ENCODE measurements at regions not wholly inside any gene's neighbourhood (a gene's known extent, or its start where the extent isn't known, plus 50 kb on each side); places are given as distances from the start of the nearest gene placed in this dataset.

GRCh38 chr18:71837547-71837946 is 706.6 kb downstream of the CBLN2 start:
- intact Hi-C loops (cut with micrococcal nuclease), result no loop called here

GRCh38 chr18:71832946-71833617 is 711.1 kb downstream of the CBLN2 start:
- DNase-seq (no peak), ATAC-seq (no peak)
- intact Hi-C loops (cut with micrococcal nuclease), result no loop called here

More at GRCh38 chr18:71837547-71837946, 706.6 kb downstream of the CBLN2 start:
- ATAC-seq, result no peak
- DNase-seq, result no peak

- intact Hi-C loops (cut with micrococcal nuclease), result no loop called here
- ATAC-seq, result no peak
- no peak for DNase-seq
Measured at GRCh38 chr18:71831039-71831438, 713.1 kb downstream of the CBLN2 start.

GRCh38 chr18:71827301-71827700 is 716.8 kb downstream of the CBLN2 start:
- DNase-seq, result no peak
- no peak for ATAC-seq
- intact Hi-C loops (cut with micrococcal nuclease), result no loop called here

- no peak for DNase-seq
- intact Hi-C loops (cut with micrococcal nuclease), result no loop called here
- ATAC-seq, result no peak
Measured at GRCh38 chr18:71815305-71815704, 728.8 kb downstream of the CBLN2 start.

DNA sequence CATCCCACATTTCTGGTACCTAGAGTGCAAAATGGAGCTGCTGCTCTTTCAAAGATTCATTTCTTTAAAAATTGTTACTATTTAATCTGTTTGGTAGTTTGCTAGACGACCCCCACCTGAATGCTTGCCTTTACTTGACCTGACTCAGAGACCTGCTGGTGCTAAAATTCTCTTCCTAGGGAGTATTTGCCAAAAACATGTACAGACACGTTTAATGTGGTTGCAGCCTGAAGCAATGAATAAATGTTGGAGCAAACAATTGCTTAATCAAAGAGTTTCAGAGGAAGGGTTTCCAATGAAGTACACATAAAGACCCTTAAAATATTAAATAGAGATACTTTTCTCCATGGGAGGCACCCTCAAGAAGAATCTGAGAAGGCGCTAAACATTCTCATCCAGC is 734.4 kb downstream of the CBLN2 start:
- intact Hi-C loops (cut with micrococcal nuclease), result no loop called here
- ATAC-seq, result no peak
- DNase-seq, result no peak

DNA sequence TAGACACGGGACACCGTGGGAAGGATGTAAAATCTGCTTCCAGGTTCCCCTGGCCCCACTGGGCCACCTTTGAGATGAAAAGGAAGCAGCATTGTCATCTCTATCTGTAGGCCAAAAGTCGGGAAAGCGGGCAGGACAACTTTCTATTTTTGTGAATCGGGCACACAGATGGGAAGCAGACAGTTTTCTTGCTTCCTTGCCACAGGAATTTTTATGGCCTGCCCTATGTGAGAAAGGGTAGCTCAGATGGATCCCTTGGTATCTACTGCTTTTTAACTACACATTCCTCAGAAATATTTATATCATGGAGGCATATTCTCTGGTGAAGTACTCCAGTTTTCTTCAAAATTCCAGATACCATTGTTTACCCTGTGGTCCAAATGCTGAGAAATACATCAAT is 735.5 kb downstream of the CBLN2 start:
- ATAC-seq (no peak), DNase-seq (no peak)
- intact Hi-C loops (cut with micrococcal nuclease), result no loop called here

GRCh38 chr18:71807586-71807985 is 736.6 kb downstream of the CBLN2 start:
- ATAC-seq (no peak), DNase-seq (no peak)
- intact Hi-C loops (cut with micrococcal nuclease), result no loop called here

GRCh38 chr18:71798986-71799673 is 745.0 kb downstream of the CBLN2 start:
- no peak for DNase-seq
- intact Hi-C loops (cut with micrococcal nuclease), result no loop called here
- no peak for ATAC-seq

DNA sequence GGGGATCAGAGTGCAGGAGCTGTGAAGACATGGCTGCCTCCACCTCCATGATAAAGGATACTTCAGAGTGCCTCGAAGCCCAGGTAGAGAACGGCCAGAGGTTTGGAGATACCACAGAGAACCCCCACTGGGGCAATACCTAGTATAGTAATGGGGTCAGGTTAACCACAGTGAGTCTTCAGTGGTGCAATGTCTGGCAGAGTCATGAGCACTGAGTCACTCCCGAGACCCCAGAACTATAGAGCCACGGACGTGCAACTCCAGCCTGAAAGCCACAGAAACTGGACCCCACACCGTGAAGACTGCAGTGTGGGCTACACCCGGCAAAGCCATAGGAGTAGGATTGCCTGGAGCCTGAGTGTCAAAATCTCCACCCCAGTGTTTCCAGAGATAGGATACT is 746.6 kb downstream of the CBLN2 start:
- DNase-seq (no peak), ATAC-seq (no peak)

DNA sequence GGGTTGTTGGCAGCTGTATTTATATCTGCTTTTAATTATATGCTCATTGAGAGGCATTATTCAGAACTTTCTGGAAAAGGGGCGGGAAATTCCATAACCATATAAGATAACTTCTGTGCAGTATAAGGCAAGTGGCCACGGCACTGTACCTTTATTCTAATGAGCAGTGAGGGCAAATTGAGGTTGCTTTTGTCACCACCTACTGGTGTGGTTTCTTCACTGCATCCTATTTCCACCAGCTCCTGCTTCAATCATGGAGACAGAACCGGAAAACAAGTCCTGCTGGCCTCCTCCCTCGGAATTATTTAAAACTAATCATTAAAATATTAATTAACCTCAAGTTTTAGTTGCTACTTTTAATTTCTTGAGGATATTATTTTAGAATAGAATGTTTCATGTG is 759.4 kb downstream of the CBLN2 start:
- DNase-seq, result no peak
- intact Hi-C loops (cut with micrococcal nuclease), result no loop called here
- no peak for ATAC-seq

More for the DNA sequence above, 746.6 kb downstream of the CBLN2 start:
- intact Hi-C loops (cut with micrococcal nuclease), result no loop called here

DNA sequence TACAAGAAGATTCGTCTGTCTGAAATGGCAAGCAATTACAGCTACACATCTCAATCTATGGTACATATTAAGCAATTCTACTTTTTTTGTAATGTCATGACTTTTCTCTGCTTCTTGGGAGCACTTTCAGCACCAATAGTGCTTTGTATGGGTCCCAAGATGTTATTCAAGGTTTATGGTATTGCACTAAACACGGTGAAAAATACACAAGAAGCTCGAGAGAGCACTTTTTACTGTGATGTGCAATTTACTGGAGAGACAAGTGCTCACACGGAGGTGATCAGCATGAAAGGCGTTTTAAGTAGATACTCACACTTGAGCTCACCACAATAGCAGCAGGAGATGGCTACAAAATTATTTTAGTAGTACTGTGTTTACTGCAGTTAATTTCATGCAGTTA is 783.6 kb downstream of the CBLN2 start:
- intact Hi-C loops (cut with micrococcal nuclease), result no loop called here
- ATAC-seq (no peak), DNase-seq (no peak)

GRCh38 chr18:71754246-71754645 is 789.9 kb downstream of the CBLN2 start:
- no peak for ATAC-seq
- no peak for DNase-seq
- intact Hi-C loops (cut with micrococcal nuclease), result no loop called here

GRCh38 chr18:71743634-71744033 is 800.5 kb downstream of the CBLN2 start:
- DNase-seq (no peak), ATAC-seq (no peak)
- intact Hi-C loops (cut with micrococcal nuclease), result no loop called here

DNA sequence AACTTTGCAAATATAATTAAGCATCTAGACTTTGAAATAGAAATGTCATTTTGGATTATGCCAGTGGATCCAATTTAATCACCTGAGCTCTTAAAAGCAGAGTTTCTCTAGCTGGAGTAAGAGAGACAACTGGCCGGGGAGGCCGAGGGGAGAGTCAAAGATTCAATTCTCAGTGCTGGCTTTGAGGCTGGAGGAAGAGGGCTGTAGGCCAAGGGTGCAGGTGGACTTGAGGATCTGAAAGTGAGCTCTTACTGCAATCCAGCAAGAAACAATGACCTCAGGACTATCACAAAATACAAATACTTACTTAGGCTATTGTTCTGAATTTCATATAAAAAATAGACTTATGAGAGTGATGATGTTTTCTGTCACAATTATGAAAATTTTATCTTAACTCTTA is 814.5 kb downstream of the CBLN2 start:
- intact Hi-C loops (cut with micrococcal nuclease), result no loop called here
- ATAC-seq (no peak), DNase-seq (no peak)

DNA sequence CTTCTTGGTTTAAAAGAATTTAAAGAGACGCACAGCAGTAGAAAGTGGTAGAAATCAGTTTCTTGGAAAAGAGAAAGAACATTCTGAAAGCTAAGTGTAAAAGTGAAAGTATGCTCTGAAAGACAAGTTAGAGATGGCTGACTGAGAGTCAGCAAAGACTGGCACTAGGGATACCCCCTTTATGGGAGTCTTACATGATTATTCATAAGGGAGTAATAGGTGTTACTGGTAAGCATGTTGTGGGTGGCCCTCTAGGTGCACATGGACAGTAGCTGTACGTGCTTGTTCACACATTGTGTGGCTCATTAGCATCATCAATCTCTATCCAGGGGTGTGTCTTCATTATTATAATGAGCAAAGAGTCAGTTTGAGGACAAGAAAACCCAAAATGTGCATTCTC is 816.2 kb downstream of the CBLN2 start:
- DNase-seq, result no peak
- no peak for ATAC-seq
- intact Hi-C loops (cut with micrococcal nuclease), result no loop called here

DNA sequence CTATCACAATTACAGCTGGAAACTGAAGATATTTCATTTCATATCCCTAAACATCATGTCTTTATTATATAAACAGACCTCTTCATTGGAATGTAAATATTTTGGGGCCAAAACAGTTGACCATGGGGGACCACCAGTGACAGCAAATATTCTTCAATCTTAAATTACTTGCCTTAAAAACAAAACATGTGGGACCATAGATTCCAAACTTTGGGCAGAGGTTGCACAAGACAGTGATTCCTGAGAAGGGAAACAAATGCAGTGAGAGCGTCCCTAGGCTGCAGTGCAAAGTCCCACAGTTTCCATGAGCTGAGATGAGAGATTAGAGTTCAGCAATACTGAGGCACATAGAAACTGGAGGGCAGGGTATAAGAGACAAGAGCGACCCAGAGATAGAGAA is 818.9 kb downstream of the CBLN2 start:
- no peak for DNase-seq
- intact Hi-C loops (cut with micrococcal nuclease), result no loop called here
- ATAC-seq, result no peak

DNA sequence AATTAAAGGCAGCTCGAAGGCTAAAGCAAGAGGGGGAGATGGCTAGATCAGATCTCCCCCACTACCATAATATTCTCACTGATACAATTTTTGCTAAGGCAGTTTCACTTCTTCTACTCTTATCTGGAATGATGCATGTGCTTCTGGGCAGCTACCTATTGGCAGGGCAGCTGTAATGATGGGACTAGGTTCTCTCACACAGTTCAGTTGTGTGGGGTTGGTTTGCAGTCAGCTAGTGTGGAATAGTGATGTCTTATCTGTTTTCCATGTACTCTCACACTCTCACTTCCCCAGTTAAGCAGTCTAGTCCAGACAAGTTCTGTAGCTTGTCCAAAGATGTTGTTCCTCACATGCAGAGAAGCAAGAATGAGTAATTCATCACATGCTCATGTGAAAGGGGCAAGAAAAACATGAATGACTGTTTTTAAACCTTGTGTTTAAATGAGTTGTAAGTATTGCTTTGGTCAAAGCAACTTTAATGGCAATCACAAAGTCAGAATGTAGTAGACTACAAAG is 836.1 kb downstream of the CBLN2 start:
- intact Hi-C loops (cut with micrococcal nuclease), result no loop called here
- ATAC-seq (no peak), DNase-seq (no peak)

GRCh38 chr18:71707400-71707799 is 836.7 kb downstream of the CBLN2 start:
- ATAC-seq (no peak), DNase-seq (no peak)
- intact Hi-C loops (cut with micrococcal nuclease), result no loop called here

DNA sequence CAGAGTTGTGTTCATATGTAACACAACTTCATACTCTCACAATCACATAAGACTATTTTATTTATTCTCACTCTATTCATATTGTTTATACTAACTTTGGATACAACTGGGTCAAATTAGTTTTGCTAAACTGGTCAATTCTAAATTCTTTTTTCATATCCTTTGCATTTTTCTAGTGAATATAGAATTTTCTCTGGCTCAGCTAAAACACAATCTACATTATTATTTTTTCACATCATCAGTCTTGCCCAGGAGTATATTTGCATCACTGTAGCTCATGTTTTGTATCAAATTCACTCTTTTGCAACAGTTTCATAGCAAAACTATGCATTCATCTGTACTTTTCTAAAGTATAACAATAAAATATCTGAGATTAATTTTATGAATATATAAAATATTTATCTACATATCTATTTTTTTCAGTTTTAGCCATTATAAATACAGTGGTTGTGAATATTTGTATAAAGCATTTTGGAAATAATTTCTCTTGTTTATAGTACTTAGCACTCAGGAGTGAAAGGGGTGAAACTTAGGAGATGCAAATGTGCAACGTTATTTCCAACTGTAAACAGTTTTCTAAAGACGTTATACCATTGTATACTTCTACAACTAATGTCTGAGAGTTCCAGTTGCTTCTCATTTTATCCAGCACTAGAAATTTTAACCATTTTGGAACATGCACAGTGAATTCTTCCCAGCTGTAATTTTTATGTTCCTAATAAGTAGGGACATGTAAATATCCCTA is 854.6 kb downstream of the CBLN2 start:
- DNase-seq, result no peak
- no peak for ATAC-seq
- intact Hi-C loops (cut with micrococcal nuclease), result no loop called here
